C1 segment of cervical spinal cord (tissue), 14 donors: ENCODE measurements at regions not wholly inside any gene's neighbourhood (a gene's known extent, or its start where the extent isn't known, plus 50 kb on each side); places are given as distances from the start of the nearest gene placed in this dataset.

Experiments
- DNase-seq, 14 donors: peaks; one replicate each; lab custom pipeline; 2025; lab: John Stamatoyannopoulos, UW

DNA sequence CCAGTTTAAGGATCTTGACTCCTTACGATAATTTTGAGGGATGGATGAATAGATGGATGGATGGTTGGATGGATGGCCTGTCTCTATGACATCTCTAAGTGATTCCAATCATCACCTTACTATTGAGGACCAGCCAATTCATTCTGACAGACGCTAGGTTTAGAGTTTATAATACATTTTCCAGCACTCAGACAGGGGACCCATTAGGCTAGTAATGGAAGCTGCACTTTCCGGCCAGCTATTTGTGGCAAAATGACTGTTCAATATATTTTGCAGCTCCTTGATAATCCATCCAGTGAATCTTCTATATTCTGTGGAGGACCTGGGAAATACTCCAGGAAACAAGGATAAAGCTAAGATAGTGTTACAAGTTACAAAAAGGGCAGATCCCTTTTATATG is 262.9 kb downstream of the TDRD15 start:
- DNase-seq: no peak

GRCh38 chr2:21392649-21393048 is 268.9 kb downstream of the TDRD15 start:
- DNase-seq: no peak

GRCh38 chr2:21393173-21393572 is 269.4 kb downstream of the TDRD15 start:
- no peak for DNase-seq

- DNase-seq: peak in 3 of 14 donors; percentile 6 to 25 (median 24)
Measured at GRCh38 chr2:21395366-21395765, 271.6 kb downstream of the TDRD15 start.

- no peak for DNase-seq
Measured at GRCh38 chr2:21396252-21396651, 272.5 kb downstream of the TDRD15 start.

GRCh38 chr2:21401022-21401698 is 277.4 kb downstream of the TDRD15 start:
- DNase-seq: no peak

DNA sequence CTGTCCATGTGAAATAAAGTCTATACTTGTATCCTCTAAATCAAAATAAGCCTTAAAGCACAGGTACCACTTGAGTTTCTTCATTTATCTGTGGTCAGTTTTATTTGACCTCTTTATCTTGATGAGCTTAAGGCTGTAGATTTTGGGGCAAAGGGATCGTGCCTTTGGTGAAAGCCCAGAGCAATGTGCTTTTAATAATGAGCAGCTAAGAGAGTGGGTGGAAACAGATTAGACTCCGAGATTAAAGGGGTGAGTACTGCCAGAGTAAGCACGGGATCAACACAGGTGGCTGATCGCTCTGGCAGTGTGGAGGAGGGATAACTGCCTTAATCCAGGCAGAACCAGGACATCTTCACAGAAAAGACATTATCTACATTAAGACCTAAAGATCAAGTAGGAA is 280.4 kb downstream of the TDRD15 start:
- no peak for DNase-seq

DNA sequence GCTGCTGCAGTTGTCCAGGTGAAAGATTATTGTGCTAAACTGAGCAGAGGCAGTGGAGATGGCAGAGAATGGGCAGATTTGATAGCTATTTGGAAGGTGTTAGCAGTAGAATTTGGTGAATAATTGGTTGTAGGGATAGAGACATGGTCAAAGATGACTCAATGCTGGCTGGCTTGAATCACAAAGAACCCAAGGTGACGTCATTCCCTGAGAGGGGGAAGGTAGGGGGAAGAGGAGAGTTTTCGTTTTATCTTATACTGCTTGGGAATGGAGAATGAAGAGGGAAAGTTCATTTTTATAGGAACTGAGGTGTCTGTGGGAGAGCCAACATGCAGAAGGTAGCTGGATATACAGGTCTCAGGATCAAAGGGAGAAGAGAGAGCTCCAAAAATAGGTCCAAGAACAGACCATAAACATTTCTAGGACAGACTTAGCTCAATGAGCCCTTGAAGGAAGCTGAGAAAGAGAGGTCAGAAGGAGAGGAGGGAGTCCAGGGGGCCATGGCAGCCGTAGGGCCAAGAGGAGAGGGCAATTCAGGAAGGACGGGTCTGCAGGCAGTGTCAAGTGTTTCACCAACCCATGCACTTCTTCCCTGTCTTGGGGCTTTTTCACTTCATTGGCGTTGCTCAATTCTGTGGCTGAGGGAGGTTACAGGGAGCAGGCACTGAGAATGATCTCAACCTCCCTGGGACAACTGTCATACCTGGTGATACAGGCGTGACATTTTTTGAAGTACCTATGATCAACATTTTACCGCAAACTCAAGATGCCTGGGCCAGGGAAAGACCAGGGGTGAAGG is 281.3 kb downstream of the TDRD15 start:
- DNase-seq: no peak

DNA sequence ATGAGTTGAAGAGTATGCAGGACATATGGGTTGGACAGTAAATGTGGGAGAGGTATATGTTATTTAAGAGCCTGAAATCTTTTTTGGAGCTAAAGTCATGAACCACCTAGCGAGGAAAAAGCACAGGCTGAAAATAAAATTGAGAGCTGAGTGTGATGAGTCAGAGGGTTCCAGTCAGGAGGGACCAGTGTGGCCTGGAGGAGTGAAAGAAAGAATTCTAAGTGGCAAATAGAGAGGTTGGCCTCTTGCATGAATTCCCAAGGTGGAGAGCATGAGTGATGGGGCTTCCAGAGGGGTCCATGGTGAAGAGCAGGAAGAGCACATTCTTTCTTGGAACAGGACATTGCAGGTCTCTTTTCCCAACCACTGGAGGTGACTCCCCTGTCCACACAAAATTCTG is 282.6 kb downstream of the TDRD15 start:
- no peak for DNase-seq

GRCh38 chr2:21406911-21407310 is 283.1 kb downstream of the TDRD15 start:
- no peak for DNase-seq

DNA sequence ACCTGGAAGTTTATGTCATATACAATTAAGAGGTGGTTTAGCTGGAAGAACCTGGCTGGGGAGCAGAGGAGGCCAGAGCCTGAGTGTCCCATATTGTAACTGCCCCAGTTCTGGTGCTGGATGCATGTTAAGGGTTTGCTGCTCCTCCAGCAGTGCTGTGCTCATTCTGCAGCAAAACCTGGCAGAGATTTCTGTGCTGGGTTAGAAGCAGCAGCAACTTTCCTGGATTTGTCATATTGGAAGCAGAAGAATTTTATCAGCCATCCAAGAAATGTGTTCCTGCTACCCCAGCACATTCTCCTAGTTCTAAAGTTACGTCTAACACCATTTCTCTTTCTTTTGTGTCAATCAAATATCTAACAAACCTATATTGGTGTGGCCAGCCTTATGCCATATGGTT is 284.1 kb downstream of the TDRD15 start:
- DNase-seq: no peak

- DNase-seq: no peak
Measured at GRCh38 chr2:21411741-21412140, 288.0 kb downstream of the TDRD15 start.

GRCh38 chr2:21412944-21413443 is 289.2 kb downstream of the TDRD15 start:
- no peak for DNase-seq

DNA sequence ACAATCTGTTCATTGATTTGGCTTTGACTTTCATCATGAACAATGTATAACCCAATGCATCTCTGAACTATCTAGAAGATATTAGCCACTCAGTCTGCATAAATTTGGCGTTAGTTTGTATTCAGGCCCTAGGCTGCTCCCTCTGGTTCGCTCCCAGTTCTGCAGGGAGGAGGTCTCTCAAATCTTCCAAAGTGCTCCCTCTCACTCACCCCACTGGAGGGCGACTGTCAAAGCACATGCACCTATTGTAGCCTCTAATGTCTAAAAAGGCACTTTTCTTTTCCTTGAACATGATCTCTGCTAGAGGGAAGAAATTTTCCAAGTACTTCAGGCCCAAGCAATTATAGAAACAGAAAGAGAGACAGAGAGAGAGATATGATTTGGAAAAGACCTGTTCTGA is 291.5 kb downstream of the TDRD15 start:
- DNase-seq: no peak

GRCh38 chr2:21416226-21416625 is 292.5 kb downstream of the TDRD15 start:
- no peak for DNase-seq

DNA sequence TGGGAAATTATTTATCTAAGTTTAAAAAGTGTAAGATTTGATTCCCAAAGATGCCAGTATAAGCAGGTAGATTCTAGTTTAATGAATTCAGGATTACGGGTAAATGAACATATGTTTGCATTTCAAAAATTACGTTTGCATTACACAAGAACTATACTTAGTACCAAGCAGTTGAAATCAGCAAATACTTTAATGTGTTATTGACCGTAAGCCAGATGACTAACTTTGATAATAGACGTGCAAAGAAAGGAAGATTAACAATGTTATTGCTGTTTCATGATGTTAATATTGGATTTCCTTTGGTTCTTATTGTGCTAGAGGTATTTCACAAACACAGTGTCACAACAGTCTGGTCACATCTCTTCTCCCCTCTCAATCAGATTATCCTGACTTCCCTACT is 294.7 kb downstream of the TDRD15 start:
- no peak for DNase-seq

DNA sequence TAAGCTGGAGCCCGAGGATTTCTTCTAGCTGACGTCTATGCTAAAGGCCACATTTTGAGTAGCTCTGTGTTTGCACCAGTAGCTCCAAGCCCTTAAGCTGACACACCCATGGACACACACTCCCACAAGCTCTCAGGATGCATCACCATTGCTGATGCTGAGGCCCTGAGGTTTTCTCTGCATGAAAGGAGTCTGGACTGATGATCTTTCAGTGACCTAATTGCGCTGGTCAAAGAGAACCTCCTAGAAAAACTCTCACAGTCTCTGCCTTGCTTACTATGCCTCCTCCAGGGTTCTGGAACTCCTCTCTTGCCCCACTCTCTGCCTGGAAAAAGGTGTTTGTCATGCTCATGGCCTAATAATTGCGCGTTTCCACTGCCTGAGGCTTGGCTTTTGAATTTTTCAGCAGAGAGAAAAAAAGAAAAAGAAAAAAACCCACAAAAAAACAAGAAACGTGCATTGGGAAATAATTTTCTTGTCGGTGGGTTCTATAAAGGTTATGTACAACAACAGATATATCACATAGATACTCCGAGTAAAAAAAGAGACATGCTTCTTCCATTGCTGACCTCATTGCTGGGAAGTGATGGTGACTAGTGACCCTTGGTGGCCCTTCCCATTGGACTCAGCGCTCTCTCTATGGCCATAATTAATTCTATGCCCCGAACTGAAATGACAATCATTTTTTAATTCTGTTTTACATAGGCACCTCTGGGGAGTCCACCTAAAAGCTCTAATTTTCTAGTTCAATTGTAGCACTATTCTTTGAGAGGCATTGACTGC is 297.0 kb downstream of the TDRD15 start:
- DNase-seq: no peak

GRCh38 chr2:21422050-21422449 is 298.3 kb downstream of the TDRD15 start:
- DNase-seq: peak in 1 of 14 donors; percentile 4

- no peak for DNase-seq
Measured at GRCh38 chr2:21422724-21423522, 299.2 kb downstream of the TDRD15 start.

- DNase-seq: no peak
Measured at GRCh38 chr2:21423854-21424253, 300.1 kb downstream of the TDRD15 start.

DNA sequence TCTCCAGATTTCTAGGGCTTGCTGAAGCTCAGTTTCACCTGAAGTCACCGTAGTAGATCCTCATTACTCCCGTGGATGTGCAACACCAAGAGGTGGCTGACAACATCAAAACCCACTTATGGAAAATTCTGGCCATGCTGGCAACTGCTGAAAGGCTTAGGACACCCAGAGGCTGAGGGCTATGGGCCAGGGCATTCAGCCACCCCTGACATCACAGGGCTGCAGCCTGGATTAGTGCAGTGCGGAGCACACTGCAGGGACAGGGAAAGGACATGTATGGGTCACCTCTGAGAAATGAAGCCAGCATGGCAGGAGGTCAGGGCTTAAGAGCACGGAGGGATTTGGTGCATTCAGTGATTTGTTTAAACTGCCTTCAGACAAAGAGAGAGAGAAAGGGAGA is 300.6 kb downstream of the TDRD15 start:
- DNase-seq: no peak
